NAMALWA (cell line): ENCODE measurements at regions not wholly inside any gene's neighbourhood (a gene's known extent, or its start where the extent isn't known, plus 50 kb on each side); places are given as distances from the start of the nearest gene placed in this dataset.
A peak's percentile ranks its signal among the peaks of the same experiment; 100 is the strongest.
"Not testable (repeated sequence)": the region's sequence is repeated elsewhere in the genome, so short reads cannot be mapped to it uniquely, and the experiment has no call there.

ENCODE experiments used
- DNase-seq: peaks from one replicate; pipeline ENCODE4 v3.0.0-alpha.2; 2015; ENCODE audit warnings: low spot score

DNA sequence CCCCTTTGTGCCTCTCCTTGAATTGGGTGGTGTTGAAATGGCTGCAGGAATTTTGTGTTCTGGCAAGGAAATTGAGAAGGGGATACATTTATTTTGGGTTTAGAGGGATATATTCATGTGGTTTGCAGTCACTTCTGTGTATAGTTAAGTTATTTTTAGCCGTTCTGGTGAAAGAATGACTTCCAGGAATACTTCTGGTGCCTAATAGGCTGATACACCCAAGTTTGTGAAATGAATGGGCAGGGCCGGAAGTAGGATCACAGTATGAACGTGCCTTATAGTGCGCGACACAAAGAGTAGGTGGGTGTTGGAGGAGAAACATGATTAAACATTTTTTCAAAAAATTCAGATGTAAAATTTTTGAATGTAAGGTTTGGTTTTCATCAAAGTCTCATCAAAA lies 168.6 kb upstream of the ATP5MC3 start:
- no peak for DNase-seq

DNA sequence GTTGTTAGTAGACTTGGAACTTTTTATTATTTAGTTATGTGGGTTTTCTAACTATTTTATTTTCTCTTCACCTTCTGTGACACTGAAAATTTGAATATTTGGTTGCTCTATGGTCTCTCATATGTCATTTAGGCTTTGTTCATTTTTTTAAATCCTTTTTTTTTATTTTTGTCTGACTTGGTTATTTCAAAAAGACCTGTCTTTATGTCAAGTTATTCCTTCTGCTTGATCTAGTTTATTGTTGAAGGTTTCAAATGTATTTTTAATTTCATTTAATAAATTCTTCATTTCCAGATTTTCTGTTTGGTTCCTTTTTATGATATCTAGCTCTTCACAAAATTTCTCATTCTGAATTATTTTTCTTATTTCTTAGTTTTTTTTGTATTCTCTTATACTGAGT lies 160.6 kb upstream of the ATP5MC3 start:
- no peak for DNase-seq

DNA sequence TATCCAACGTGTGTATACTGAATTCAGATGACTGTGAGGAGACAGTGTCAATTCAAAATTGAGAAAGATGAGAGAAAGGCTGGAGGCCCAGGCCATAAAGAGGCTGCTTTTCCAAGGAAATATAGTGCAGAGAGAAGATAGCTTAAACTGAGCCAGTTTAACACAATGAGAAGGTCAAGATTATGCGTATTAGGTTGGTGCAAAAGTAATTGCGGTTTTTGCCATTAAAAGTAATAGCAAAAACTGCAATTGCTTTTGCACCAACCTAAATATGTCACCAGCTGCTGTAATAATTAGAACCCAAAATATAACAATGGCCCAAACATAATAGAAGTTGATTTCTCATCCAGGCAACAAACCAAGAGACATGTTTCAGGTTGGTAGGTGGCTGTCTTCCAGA lies 148.7 kb upstream of the ATP5MC3 start:
- DNase-seq = no peak

- DNase-seq = no peak
Observed at GRCh38 chr2:175326801-175327200, 145.3 kb upstream of the ATP5MC3 start.

DNA sequence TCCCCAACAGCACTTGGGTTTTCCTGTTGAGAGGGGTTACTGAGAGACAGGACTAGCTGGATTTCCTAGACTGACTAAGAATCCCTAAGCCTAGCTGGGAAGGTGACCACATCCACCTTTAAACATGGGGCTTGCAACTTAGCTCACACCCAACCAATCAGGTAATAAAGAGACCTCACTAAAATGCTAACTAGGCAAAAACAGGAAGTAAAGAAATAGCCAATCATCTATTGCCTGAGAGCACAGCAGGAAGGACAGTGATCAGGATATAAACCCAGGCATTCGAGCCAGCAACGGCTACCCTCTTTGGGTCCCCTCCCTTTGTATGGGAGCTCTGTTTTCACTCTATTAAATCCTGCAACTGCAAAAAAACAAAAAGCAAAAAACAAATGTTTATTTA lies 144.7 kb upstream of the ATP5MC3 start:
- DNase-seq = not testable (repeated sequence)

GRCh38 chr2:175323162-175323561 lies 141.7 kb upstream of the ATP5MC3 start:
- no peak for DNase-seq

DNA sequence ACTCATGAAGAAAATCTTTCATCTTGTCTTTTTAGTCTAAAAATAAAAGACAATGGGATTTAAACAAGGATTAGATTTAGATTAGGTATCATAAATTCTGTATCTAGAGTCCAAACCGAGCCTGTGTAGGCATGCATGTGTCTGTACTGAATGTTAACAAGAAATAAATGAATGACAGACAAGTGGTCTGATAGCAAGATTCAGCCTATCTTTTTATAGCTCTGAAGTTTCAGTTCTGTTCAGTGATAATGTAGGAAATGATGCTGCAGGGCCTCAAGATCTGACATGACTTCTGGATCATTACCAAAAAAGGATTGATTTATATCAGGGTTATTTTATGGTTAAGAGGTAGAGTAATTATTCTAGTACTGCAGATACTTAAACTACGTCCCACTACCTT lies 137.0 kb upstream of the ATP5MC3 start:
- no peak for DNase-seq

- DNase-seq = no peak
Observed at GRCh38 chr2:175317751-175318150, 136.2 kb upstream of the ATP5MC3 start.

GRCh38 chr2:175312137-175312536 lies 130.6 kb upstream of the ATP5MC3 start:
- no peak for DNase-seq

DNA sequence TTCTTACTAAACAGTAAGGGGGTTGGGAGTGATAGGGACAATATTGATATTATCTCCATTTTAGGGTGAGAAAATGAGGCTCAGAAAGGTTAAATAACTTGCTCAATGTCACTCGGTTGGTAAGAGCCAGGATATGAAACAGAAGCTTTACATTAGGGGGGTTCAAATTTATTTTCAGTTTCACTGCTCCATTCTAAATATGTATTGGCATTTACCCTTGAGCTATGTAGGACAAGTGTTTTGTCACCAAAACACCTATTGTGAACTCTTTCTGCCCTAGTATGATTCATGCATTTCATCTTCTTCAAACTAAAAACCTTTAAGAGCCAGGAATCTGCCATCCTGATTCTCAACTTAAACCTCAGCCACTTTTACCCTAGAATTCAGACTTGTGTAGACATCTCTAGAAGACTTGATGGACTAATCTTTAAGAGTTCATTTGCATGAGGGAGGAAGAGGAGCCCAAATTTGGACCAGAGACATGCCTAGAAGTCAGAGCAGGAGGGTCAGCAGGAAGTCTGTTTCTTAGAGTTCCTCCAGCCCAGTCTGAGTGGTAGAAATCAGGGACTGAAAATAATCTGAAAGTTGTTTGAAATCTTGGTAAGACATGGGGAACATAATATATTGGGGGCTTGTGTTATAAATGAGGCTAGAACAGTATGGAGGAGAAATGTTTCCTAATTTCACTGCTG lies 129.4 kb upstream of the ATP5MC3 start:
- DNase-seq = no peak

GRCh38 chr2:175309799-175310198 lies 128.3 kb upstream of the ATP5MC3 start:
- peak; percentile 60 for DNase-seq

- DNase-seq = no peak
Observed at GRCh38 chr2:175308005-175308404, 126.5 kb upstream of the ATP5MC3 start.

DNA sequence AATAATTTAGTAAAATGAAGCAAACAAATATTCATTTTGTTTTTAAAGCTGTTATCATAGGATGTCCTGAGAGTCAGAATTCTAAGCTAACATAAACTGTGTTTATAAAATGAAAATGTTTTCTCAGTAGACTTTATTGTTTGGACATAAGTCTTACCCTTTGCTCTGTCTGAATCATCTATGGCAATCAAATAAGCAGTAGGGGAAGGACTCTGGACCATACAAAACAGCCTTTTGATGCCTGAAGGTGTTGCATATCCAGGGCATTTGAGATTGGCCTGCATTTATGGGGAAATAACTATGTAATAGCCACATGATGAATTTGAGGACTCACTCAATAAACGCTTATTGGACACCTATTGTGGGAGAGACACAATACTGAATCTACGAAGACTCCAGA lies 123.0 kb upstream of the ATP5MC3 start:
- DNase-seq = no peak

GRCh38 chr2:175293776-175294175 lies 112.3 kb upstream of the ATP5MC3 start:
- no peak for DNase-seq

GRCh38 chr2:175293195-175293594 lies 111.7 kb upstream of the ATP5MC3 start:
- DNase-seq = no peak

DNA sequence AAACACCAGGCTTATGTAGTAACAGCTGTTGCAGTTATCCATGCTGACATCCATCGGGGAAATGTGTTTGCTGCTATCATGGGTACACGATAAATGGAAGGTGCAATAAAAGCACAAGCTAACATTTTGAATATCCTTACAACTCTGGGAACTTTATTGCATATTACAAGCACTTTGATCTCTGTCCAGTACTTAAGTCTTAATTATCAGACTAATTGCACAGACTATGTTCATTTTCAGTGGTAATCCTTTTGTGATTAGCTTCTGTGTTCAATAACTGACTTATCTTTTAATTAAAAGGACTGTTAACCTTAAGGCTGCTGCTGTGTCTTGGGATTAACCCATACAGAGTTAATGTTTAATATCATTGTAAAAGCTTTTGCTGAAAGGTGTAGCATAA lies 101.4 kb upstream of the ATP5MC3 start:
- no peak for DNase-seq

GRCh38 chr2:175282300-175282699 lies 100.8 kb upstream of the ATP5MC3 start:
- DNase-seq = peak; percentile 64

DNA sequence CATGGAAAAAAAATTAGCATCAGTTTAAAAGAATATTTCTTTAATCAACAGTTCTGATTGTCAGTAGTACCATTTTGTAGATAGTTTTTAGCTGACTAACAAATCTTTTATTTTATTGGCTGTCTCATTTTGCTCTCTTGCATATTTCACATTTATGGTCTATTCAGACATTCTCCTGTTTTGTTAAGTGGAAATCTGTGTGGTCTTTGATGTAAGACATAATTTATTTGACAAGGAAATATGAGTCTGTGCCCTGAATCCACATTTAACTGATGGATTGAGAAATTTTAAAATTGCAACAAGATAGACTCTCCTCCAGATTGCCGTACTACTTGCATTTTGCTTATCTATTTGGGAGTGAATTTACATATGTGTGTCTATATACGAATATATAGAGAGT lies 96.3 kb upstream of the ATP5MC3 start:
- DNase-seq = no peak

GRCh38 chr2:175275539-175275938 lies 94.0 kb upstream of the ATP5MC3 start:
- DNase-seq = no peak

DNA sequence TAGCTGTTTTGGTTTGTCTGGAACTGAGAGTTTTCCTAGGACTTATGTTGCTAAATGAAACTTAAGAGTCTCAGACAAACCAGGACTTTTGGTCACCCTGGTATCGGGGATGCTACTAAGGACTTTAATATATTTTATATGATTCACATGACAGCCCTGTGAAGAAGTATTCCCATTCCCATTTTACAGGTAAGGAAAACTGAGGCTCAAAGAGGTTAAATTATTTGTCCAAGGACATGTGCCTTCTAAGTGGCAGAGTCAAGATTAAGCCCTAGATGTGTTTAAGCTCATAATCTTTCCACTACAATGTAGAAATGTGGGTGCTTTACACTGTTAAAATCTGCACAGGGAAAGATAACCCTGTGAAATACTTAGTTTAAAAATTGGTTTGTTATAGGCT lies 77.7 kb upstream of the ATP5MC3 start:
- DNase-seq = no peak

DNA sequence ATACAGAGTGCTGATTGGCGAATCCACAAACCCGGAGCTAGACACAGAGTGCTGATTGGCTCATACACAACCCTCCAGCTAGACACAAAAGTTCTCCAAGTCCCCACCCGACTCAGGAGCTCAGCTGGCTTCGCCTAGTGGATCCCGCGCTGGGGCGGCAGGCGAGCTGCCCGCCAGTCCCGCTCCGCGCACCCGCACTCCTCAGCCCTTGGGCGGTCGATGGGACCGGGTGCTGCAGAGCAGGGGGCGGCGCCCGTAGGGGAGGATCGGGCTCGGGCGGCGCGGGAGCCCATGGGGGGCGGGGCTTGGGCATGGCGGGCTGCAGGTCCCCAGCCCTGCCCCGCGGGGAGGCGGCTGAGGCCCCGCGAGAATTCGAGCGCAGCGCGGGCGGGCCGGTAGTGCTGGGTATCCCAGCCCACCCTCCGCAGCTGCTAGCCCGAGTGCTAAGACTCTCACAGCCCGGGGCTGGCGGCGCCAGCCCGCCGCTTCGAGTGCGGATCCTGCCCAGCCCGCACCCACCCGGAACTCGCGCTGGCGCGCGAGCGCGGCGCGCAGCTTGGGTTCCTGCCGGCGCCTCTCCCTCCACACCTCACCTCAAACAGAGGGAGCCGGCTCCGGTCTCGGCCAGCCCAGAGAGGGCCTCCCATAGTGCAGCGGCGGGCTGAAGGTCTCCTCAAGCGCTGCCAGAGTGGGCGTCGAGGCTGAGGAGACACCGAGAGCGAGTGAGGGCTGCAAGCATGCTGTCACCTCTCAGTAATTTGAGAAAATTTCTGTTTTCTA lies 75.5 kb upstream of the ATP5MC3 start:
- DNase-seq = no peak

DNA sequence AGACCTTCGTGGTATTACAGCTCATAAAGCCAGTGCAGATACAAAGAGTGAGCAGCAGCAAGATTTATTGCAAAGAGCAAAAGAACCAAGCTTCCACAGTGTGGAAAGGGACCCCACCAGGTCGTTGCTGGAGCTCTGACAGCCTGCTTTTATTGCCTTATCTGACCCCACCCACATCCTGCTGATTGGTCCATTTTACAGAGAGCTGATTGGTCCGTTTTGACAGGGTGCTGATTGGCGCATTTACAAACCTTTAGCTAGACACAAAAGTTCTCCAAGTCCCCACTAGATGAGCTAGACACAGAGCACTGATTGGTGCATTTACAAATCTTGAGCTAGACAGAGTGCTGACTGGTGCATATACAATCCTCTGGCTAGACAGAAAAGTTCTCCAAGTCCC lies 74.9 kb upstream of the ATP5MC3 start:
- not testable (repeated sequence) for DNase-seq

DNA sequence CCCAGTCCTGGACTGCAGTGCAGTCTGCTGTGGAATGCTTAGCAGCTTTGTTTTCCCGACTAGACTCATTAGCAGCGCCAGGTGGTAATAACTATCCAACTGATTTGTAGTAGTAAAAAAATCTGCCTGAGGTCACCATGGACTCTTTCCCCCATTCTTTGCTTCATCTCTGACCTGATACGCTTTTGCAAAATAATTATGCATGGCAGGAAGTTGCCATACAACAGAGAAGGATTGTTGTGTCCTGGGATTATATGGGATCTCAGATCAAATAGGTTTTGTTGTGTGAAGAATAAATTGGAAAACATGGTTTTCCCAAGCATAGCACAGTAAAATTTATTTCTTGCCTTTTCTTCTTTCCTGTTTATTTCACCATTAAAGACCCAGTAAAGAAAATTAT lies 72.4 kb upstream of the ATP5MC3 start:
- no peak for DNase-seq
